SK-MEL-5 (cell line): ENCODE measurements at regions not wholly inside any gene's neighbourhood (a gene's known extent, or its start where the extent isn't known, plus 50 kb on each side); places are given as distances from the start of the nearest gene placed in this dataset.
A peak's percentile ranks its signal among the peaks of the same experiment; 100 is the strongest.
"Not testable (repeated sequence)": the region's sequence is repeated elsewhere in the genome, so short reads cannot be mapped to it uniquely, and the experiment has no call there.

Experiments
- DNase-seq: peaks from one replicate; pipeline ENCODE4 v3.0.0-alpha.2; 2016; ENCODE audit warnings: low read depth, low spot score
- in situ Hi-C: cut with HindIII; loops from 2 replicates; pipeline ENCODE4 v1.10.0; 2016; ENCODE audit warnings: low sequenced_read_pairs, high pct_unique_total_duplicates, low pct_unique_long_range_greater_than_20kb

DNA sequence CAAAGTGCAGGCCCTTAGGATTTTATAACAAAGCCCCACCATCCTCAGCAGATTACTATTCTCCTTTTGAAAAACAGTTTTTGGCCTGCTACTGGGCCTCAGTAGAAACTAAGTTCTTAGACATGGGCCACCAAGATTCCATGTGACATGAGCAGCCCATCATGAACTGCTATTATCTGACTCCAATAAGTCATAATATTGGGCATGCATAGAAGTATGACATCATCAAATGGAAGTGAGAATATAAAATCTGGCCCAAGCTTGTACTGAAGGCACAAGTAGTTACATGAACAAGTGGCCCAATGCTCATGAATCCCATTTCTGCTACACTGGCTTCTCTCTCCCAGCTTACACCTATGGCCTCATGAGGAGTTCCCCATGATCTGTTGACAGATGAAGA lies 404.8 kb downstream of the EPHA5 start:
- in situ Hi-C loops, result no loop called here
- no peak for DNase-seq

DNA sequence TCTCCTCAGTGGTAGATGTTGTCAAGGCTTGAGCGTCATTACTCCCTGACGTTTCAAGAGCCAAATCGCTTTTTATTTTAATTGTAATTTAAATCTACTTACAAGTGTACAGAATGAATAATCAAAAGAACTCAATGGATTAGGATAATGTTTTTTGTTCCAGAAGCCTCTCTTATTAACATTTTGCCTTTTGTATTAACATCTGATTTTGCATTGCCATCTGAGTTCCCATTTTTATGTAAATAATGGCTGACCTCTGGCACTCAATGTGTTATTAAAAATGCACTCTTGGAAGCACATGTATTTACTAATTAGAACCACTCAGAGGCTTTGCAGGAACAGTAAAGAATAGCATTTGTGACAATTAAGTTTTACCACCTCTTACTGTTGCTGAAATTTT lies 411.0 kb downstream of the EPHA5 start:
- in situ Hi-C loops, result no loop called here

DNA sequence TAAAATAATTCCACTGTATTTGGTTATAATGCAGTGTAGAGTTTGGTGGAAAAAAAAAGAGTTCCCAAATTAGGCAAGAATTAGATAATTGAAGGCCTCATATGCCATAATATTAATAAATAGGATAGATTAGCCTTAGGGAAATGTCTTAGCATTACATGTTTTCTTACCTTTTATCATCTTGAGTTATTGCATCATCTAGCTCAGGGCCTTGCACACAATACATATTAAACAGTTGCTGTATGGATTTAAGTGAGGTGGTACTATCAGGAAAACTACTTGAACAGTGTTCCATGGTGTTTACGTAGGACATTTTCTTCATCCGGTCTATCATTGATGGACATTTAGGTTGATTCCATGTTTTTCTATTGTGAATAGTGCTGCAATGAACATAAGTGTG lies 419.4 kb downstream of the EPHA5 start:
- in situ Hi-C loops, result no loop called here
- DNase-seq, result no peak

More for the DNA sequence above, 411.0 kb downstream of the EPHA5 start:
- no peak for DNase-seq

DNA sequence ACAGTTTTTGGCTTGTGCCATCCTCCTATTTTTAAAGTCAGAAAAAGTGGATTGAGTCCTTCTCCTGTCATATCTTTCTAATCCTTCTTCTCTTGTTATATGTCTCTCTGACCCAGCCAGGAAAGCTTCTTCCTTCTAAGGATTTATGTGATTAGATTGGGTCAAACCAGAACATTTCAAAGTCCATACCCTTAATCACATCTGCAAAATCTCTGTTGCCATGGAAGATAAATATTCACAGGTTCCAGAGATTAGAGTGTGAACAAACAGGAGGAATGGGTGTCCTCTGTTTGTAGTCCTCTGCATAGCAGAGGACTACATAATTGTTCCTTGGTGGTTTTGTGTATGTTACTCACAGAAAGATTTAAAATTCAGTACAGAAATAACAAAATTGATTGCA lies 421.2 kb downstream of the EPHA5 start:
- no peak for DNase-seq
- in situ Hi-C loops, result no loop called here

DNA sequence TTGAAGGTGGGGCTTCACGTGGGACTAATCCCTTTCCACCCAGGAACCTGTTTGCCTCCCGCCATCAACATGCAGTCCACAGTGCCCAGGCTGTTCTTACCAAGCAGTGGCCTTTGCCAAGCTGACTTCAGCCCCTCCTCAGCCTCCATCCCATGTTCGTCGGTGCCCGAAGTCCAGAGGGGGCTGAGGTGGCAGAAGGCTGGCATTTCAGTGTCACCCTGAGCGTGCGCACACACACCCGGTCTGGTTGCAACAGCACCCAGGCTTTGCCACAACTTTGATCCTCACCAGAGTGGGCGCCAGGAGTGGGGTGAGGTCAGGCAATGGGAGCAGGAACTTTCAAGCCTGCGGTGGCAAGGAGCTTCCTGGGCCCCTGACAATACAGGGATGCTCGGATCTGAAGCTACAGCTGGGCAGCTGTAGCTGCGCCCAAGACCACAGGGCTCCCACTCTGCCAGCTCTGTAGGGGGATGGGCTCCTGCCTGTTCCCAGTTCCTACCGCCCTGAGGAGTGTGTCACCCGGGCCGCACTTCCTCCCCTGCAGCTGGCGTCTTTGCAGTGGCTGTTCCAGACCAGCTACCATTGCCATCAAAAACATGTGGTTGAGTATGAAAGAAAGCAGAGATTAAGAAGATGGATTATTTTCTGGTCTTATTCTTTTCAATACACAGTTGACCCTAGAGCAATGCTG lies 428.0 kb downstream of the EPHA5 start:
- in situ Hi-C loops, result no loop called here
- DNase-seq, result no peak

DNA sequence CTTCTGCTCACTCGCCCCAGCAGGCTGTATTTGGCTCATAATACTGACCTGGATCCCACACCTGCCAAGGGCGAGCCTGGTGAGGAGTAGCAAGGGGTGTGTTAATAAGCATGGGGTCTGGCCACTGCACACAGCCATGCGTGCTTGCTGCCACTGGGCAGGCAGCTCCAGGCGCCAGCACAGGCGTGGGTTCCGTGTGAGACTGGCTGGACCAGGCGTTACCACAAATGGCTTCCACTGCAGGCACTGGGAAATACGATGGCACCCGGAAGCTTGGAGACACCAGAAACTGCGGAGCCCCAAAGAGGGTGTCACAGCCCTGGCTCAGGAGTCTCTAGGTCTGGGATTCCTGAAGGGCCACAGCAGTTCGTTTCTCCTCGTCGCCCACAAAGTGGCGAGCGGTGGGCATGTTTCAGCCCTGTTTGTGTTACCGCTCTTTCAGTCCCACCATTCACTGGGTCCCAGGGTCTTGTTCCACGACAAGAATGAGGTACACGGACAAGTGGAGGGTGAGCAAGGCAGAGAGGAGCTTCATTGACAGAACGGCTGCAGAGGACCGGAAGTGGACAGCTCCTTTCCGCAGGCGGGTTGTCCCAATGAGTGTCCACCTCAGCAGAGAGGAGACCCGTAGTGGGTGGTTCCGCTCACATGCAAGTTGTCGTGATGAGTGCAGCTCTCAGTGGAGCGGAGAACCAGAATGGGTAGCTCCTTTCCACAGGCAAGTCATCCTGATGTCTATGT lies 428.9 kb downstream of the EPHA5 start:
- peak; percentile 39 for DNase-seq
- in situ Hi-C loops, result no loop called here

DNA sequence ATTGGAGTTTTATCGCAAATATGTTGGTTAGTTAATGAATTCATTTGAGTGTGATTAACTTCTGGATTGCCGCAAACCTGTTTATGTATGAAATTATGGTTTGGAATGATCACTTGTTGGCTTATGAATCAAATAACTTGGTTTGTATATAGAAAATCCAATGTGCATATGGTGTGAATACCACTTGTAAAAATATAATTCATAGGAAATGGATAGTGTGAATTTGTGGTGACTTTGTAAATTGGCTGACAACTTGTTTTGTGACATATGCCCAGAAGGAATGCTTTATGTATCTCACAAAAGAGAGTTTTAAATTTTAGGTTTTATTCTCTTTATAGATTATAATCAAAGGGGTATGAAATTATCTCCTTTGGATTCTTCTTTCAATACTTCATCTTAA lies 436.2 kb downstream of the EPHA5 start:
- in situ Hi-C loops, result no loop called here
- DNase-seq, result no peak

DNA sequence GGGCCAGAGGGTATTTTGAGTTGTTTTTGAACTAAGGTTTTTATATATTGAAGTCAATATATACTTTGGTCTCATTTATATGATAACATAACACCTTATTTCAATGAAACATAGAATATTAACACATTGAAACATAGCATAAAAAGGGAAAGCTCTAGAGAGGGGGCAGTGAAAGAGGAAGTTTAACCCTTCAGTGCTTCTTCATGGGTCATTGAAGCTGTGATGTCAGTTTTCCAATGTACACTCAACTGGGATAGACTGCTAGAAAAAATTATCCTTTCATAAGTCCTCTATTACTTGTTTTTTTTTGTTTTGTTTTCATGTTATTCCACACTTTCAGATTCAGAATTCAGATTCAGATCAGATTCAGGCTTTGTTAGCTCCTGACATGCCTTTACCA lies 442.7 kb downstream of the EPHA5 start:
- in situ Hi-C loops, result no loop called here

DNA sequence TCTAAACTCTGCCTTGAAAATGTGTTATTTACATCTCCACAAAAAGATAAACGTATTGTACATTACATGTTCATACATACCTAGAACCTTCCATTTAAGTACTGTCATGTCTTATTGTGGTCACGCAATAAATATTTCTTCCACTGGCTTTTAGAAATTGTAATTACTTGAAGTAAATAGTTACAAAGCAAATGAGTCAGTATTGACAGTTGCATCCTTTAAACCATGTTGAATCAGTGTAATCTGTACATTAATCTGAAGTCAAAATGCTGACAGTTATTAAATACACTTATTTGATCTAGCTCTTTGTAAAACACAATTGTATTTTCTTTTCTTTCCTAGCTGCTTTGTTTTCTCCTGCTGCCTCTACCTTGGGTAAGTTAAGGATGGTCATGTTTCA lies 446.7 kb downstream of the EPHA5 start:
- in situ Hi-C loops, result no loop called here
- no peak for DNase-seq

More for the DNA sequence above, 442.7 kb downstream of the EPHA5 start:
- no peak for DNase-seq

DNA sequence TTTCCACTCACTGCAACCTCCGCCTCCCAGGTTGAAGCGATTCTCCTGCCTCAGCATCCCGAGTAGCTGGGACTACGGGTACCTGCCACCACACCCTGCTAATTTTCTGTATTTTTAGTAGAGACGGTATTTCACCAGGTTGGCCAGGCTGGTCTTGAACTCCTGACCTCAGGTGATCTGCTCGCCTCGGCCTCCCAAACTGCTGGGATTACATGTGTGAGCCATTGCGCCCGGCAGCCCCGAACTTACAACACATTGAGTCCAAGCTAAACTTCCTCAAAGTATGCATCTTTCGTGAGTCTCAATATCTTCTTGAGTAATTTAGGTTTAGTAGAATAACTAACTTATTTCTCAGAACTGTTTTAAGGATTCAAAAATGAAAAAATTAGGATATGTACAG lies 447.2 kb downstream of the EPHA5 start:
- in situ Hi-C loops, DNase-seq: not testable (repeated sequence)

DNA sequence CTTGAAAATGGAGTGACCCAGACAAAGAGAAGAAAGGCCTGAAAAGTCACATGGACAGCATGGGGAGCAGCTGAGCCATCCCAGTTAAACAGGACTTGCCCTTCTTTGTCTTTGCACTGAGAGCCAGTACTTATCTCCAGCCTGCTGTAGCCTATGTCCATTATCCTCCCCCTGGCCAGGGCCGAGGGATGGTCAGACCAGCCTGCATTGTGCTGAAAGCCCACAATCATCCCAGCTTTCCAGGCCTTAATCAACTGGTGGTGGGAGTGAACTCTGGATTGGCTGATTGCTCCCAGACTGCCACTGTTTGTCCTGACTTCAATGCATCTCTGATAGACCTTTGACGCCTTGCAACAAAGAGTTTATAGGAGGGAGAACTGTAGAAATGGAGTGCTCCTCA lies 453.1 kb downstream of the EPHA5 start:
- in situ Hi-C loops, result no loop called here
- no peak for DNase-seq

DNA sequence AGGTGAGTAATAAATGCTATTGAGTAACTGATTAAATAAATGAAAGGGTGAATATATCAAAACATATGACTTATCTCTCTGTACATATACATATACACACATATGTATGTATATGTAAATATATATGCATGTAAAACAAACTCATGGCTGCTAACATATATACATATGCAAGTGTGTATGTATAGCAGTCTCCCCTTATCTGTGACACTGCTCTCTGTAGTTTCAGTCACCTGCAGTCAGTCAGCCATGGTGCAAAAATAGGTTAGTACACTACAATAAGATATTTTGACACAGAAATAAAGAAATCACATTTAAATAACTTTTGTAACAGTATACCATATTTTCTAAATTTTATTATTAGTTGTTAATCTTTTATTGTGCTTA lies 467.4 kb downstream of the EPHA5 start:
- in situ Hi-C loops, result no loop called here
- DNase-seq, result no peak

DNA sequence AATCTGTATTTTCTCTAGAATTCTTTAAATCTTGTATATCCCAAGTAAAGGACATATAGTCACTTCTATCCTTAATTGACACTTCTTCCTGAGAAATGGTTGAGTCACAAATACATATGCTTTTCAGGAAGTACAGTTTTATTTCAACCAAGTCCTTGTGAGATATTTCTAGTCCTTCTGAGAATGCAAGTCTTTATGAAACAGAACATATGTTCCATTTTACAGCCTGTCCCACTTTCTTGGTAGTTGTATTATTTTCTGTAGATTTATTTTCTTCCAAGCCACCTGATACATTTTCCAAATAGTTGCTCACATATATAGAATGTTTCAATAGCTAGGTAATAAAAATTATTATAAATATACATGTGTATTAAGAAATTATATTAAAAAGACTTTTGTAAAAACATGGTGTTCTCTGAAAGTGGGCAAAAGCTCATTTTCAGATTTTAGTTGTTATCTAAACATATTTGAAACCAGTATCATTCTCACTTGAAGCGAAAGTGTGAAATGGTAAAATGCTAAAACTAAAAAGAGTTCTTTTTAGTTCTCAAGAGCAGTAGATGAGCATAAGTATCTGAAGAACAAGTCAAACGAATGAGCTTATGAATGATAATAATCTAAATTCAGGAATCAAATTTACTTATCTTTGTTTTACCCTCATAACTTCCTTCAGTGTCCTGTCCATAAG lies 468.0 kb downstream of the EPHA5 start:
- DNase-seq, result no peak
- in situ Hi-C loops, result no loop called here

DNA sequence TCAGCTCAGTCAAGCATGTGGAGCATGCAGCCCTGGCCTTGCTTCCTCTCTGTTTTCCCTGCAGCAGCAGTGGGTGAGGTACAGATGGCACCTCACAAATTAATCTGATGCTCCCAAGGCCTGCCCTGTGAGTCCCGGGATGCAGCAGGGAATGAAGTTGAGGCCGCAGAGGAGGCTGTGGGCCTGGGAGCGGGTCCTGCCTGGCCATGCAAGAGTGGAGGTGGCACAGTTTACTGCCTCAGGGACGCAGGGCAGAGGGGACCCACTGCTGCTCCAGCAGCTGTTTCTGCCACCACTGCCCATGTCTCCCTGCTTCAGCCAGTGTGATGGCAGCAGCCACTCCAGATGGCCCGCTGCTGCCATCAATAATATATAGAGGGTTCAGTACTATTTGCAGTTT lies 474.6 kb downstream of the EPHA5 start:
- in situ Hi-C loops, result no loop called here
- no peak for DNase-seq

DNA sequence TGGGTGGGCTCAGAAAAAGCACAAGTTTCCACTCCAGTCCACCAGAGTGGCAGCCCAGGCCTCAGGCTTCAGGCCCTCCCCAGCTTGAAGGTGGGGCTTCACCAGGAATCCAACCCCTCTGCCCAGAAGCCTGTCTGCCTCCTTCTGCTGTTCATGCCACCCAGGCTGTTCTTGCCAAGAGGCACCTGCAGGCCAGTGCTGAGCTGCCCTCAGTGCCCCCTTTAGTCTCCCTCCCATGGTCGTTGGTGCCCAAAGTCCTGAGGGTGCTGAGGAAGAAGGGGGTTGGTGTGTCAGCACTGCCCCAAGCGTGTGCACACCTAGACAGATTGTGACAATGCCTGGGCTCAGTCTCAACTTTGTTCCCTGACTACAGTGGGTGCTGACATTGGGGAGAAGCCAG lies 475.3 kb downstream of the EPHA5 start:
- in situ Hi-C loops, result no loop called here
- DNase-seq, result no peak

DNA sequence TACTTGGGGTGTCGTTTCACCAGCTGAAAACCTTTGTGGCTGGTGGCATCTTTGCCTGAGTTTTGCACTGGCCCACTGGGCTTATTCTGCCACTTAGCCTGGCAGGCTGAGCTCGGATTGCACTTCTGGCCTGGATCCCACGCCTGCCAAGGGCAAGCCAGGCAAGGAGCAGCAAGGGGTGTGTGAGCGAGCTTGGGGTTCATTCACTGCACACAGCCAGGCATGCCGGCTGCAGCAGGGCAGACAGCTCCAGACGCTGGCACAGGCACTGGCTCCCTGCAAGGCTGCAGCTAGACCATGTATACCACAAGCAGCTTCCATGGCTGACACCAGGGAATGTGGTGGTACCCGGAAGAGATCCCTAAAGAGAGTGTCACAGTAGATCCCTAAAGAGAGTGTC lies 476.3 kb downstream of the EPHA5 start:
- DNase-seq, result no peak
- in situ Hi-C loops, result no loop called here

DNA sequence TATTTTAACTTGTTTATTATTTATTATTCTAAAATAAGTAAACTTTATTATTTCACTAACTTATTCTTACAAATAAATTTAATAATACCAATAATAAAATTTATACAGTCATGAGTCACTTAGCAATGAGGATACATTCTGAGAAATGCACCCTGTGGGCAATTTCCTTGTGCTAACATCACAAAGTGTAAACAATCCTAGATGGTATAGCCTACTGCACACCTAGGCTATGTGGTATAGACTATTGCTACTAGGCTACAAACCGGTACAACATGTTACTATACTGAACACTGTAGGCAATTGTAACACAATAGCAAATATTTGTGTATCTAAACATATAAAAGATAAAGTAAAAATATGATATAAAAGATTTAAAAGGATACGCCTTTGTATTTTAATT lies 479.5 kb downstream of the EPHA5 start:
- DNase-seq, result no peak
- in situ Hi-C loops, result no loop called here

DNA sequence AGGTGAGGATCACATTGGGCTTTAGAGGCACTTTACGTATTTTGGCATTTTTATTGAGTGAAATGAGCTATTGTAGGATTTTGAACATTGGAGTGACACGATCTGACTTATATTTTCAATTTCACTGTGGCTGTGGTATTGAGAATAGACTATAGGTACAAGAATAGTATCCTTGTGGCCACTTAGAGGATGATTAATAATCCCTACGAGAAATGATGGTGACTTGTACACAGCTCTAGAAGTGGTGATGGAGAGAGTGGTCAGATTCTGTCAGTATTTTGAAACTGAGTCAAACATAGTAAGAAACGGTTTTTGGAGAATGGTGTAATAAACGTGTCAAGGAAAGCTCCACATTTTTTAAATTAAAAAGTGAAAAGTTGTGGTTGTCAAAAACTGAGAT lies 494.7 kb downstream of the EPHA5 start:
- in situ Hi-C loops, result no loop called here
- no peak for DNase-seq
